ENCODE measurements at regions not wholly inside any gene's neighbourhood (a gene's known extent, or its start where the extent isn't known, plus 50 kb on each side); places are given as distances from the start of the nearest gene placed in this dataset.

- WGBS (ENCODE audit: insufficient coverage): no CpG with 5 or more reads among the region's 2 CpGs
- H3K36me3 ChIP-seq (replicated peaks in 1 of 2; ENCODE audit: control insufficient read depth in 1 of 2, insufficient read depth in 2 of 2, low read length in 2 of 2): no peaks in the 10 kb centered on the region
- Mint-ChIP-seq H3K36me3 (no peaks in the 10 kb centered on the region), H3K27ac (no peak overlapping the region), H3K27me3 (ENCODE audit: low read depth in 3 of 3) (peaks cover 0 to 2% (median 0%) of the 10 kb centered on the region in 3 donors), H3K4me1 (no peaks in the 10 kb centered on the region), H3K4me3 (no peak overlapping the region), H3K9me3 (peaks cover 0 to 11% (median 8%) of the 10 kb centered on the region in 7 donors)
- no peak overlapping the region for H3K4me3 ChIP-seq (replicated peaks in 1 of 3; ENCODE audit: low read depth in 2 of 3, low read length in 3 of 3)
- H3K27ac ChIP-seq (ENCODE audit: low read depth in 1 of 2, low read length in 2 of 2): no peak overlapping the region
- no peak overlapping the region for H2AFZ ChIP-seq (ENCODE audit: insufficient read depth, low read depth, low read length, poor library complexity, severe bottlenecking)
- no peak overlapping the region for H3K9ac ChIP-seq (ENCODE audit: insufficient read depth, low read length, poor library complexity, severe bottlenecking)
- H3K9me3 ChIP-seq (replicated peaks in 1 of 2; ENCODE audit: control insufficient read depth in 1 of 2, insufficient read depth in 1 of 2, low read length in 2 of 2): peaks cover 5 to 8% of the 10 kb centered on the region in 2 donors
- no peaks in the 10 kb centered on the region for H3K4me1 ChIP-seq (ENCODE audit: control insufficient read depth in 1 of 2, insufficient read depth in 2 of 2, low read length in 2 of 2)
- H4K20me1 ChIP-seq (ENCODE audit: insufficient read depth, low read length): no peaks in the 10 kb centered on the region
- TF ChIP-seq CTCF (IDR thresholded peaks at IDR 0.05): no peak
- H3K4me2 ChIP-seq (replicated peaks; ENCODE audit: extremely low read depth, low read length, poor library complexity, severe bottlenecking): no peak overlapping the region
- DNase-seq: no peak
- intact Hi-C loops (cut with micrococcal nuclease): no loop called here
- H3K27me3 ChIP-seq (ENCODE audit: control insufficient read depth in 2 of 2, insufficient read depth in 2 of 2, low read length in 2 of 2): no peaks in the 10 kb centered on the region
- H3K79me2 ChIP-seq (ENCODE audit: insufficient read depth, low read length): no peaks in the 10 kb centered on the region
Measured at GRCh38 chr3:25281732-25282126, 146.3 kb upstream of the RARB start.

- Histone ChIP-seq H2AFZ (ENCODE audit: insufficient read depth, low read depth, low read length, poor library complexity, severe bottlenecking) (no peak overlapping the region), H3K4me3 (replicated peaks in 1 of 3; ENCODE audit: low read depth in 2 of 3, low read length in 3 of 3) (no peak overlapping the region), H4K20me1 (ENCODE audit: insufficient read depth, low read length) (no peaks in the 10 kb centered on the region), H3K36me3 (replicated peaks in 1 of 2; ENCODE audit: control insufficient read depth in 1 of 2, insufficient read depth in 2 of 2, low read length in 2 of 2) (no peaks in the 10 kb centered on the region), H3K4me1 (ENCODE audit: control insufficient read depth in 1 of 2, insufficient read depth in 2 of 2, low read length in 2 of 2) (no peaks in the 10 kb centered on the region), H3K9me3 (replicated peaks in 1 of 2; ENCODE audit: control insufficient read depth in 1 of 2, insufficient read depth in 1 of 2, low read length in 2 of 2) (peaks cover 5 to 8% of the 10 kb centered on the region in 2 donors), H3K27me3 (ENCODE audit: control insufficient read depth in 2 of 2, insufficient read depth in 2 of 2, low read length in 2 of 2) (no peaks in the 10 kb centered on the region), H3K79me2 (ENCODE audit: insufficient read depth, low read length) (no peaks in the 10 kb centered on the region), H3K9ac (ENCODE audit: insufficient read depth, low read length, poor library complexity, severe bottlenecking) (no peak overlapping the region), H3K27ac (ENCODE audit: low read depth in 1 of 2, low read length in 2 of 2) (no peak overlapping the region), H3K4me2 (replicated peaks; ENCODE audit: extremely low read depth, low read length, poor library complexity, severe bottlenecking) (no peak overlapping the region)
- no CpG with 5 or more reads among the region's 3 CpGs for WGBS (ENCODE audit: insufficient coverage)
- H3K27me3 Mint-ChIP-seq (ENCODE audit: low read depth in 3 of 3): peaks cover 0 to 2% (median 0%) of the 10 kb centered on the region in 3 donors
- no peaks in the 10 kb centered on the region for H3K36me3 Mint-ChIP-seq
- no peak overlapping the region for H3K4me3 Mint-ChIP-seq
- intact Hi-C loops (cut with micrococcal nuclease): no loop called here
- no peak overlapping the region for H3K27ac Mint-ChIP-seq
- DNase-seq: no peak
- no peaks in the 10 kb centered on the region for H3K4me1 Mint-ChIP-seq
- TF ChIP-seq CTCF (IDR thresholded peaks at IDR 0.05): no peak
- H3K9me3 Mint-ChIP-seq: peaks cover 0 to 11% (median 8%) of the 10 kb centered on the region in 7 donors
Measured at GRCh38 chr3:25283613-25284012, 144.4 kb upstream of the RARB start.

All from CD14-positive monocyte (primary cell).